Liver (tissue), 8 donors: ENCODE measurements at regions not wholly inside any gene's neighbourhood (a gene's known extent, or its start where the extent isn't known, plus 50 kb on each side); places are given as distances from the start of the nearest gene placed in this dataset.

ENCODE experiments used
- DNase-seq: peaks from one replicate; pipeline ENCODE4 v3.0.0-alpha.2; 2017; ENCODE audit warnings: low spot score
- H3K27ac ChIP-seq, 2 donors: one replicate each; pipeline ENCODE4 v1.7.0; 2013; ENCODE audit warnings: inconsistent platforms in 2 of 2, low read length in 2 of 2, control low read depth in 1 of 2, low read depth in 1 of 2, mild to moderate bottlenecking in 1 of 2
- H3K27me3 ChIP-seq, 4 donors: one replicate each; pipeline versions ENCODE4 v1.6.1 to v1.7.0; 2013; ENCODE audit warnings: low read length in 3 of 4, inconsistent platforms in 1 of 4, mild to moderate bottlenecking in 1 of 4, moderate library complexity in 1 of 4; ENCODE audit not compliant: control insufficient read depth in 4 of 4, insufficient read depth in 4 of 4
- H3K36me3 ChIP-seq, 4 donors: one replicate each; pipeline versions ENCODE4 v1.6.1 to v1.7.0; 2013; ENCODE audit warnings: low read length in 3 of 4, mild to moderate bottlenecking in 3 of 4, low read depth in 1 of 4, moderate library complexity in 1 of 4; ENCODE audit not compliant: control insufficient read depth in 4 of 4, insufficient read depth in 3 of 4
- H3K4me1 ChIP-seq, 4 donors: one replicate each; pipeline versions ENCODE4 v1.6.1 to v1.7.0; 2013; ENCODE audit warnings: low read length in 3 of 4, mild to moderate bottlenecking in 3 of 4, moderate library complexity in 1 of 4; ENCODE audit not compliant: control insufficient read depth in 4 of 4, insufficient read depth in 4 of 4
- H3K4me3 ChIP-seq, 3 donors: one replicate each; pipeline versions ENCODE4 v1.6.1 to v1.7.0; 2013; ENCODE audit warnings: low read length in 3 of 3, control low read depth in 1 of 3, low read depth in 1 of 3, mild to moderate bottlenecking in 1 of 3
- H3K9ac ChIP-seq, 2 donors: one replicate each; pipeline ENCODE4 v1.7.0; 2013; ENCODE audit warnings: low read length in 2 of 2, mild to moderate bottlenecking in 2 of 2, moderate library complexity in 2 of 2, control low read depth in 1 of 2, low read depth in 1 of 2
- H3K9me3 ChIP-seq, 4 donors: one replicate each; pipeline versions ENCODE4 v1.6.1 to v1.7.0; 2013; ENCODE audit warnings: low read length in 3 of 4; ENCODE audit not compliant: control insufficient read depth in 4 of 4
- ATF3 ChIP-seq: IDR thresholded peaks from 2 replicates; pipeline ENCODE4 v1.6.1; 2016; ENCODE audit warnings: antibody characterized with exemption
- CTCF ChIP-seq: fragments of 150-350 bp; IDR thresholded peaks from 2 replicates; pipeline ENCODE4 v1.5.1; 2017; ENCODE audit warnings: improper control_type of control experiment, low read depth, low read length; ENCODE audit not compliant: missing input control
- EGR1 ChIP-seq, 2 donors: IDR thresholded peaks; 2 replicates each; pipeline ENCODE4 v1.6.1; 2016 to 2018; ENCODE audit warnings: antibody characterized with exemption in 2 of 2, low read depth in 2 of 2
- FOXA1 ChIP-seq: IDR thresholded peaks from 2 replicates; pipeline ENCODE4 v1.6.1; 2016; ENCODE audit warnings: antibody characterized with exemption
- FOXA2 ChIP-seq: IDR thresholded peaks from 2 replicates; pipeline ENCODE4 v1.6.1; 2016; ENCODE audit warnings: antibody characterized with exemption
- GABPA ChIP-seq, 2 donors: IDR thresholded peaks in 1 of 2; conservative IDR thresholded peaks in 1 of 2; 2 replicates each; pipeline ENCODE4 v1.6.1; 2016; ENCODE audit warnings: antibody characterized with exemption in 2 of 2, mild to moderate bottlenecking in 1 of 2, moderate library complexity in 1 of 2
- HNF4A ChIP-seq, 2 donors: conservative IDR thresholded peaks; 2 replicates each; pipeline ENCODE4 v1.6.1; 2016; ENCODE audit warnings: antibody characterized with exemption in 2 of 2, mild to moderate bottlenecking in 2 of 2
- HNF4G ChIP-seq: IDR thresholded peaks from 2 replicates; pipeline ENCODE4 v1.6.1; 2016; ENCODE audit warnings: antibody characterized with exemption
- JUND ChIP-seq, 2 donors: IDR thresholded peaks; 2 replicates each; pipeline ENCODE4 v1.6.1; 2016; ENCODE audit warnings: antibody characterized with exemption in 2 of 2
- MAX ChIP-seq: IDR thresholded peaks from 2 replicates; pipeline ENCODE4 v1.6.1; 2016; ENCODE audit warnings: antibody characterized with exemption
- NR2F2 ChIP-seq: IDR thresholded peaks from 2 replicates; pipeline ENCODE4 v1.6.1; 2016; ENCODE audit warnings: antibody characterized with exemption
- RAD21 ChIP-seq, 2 donors: IDR thresholded peaks; 2 replicates each; pipeline ENCODE4 v1.6.1; 2016; ENCODE audit warnings: antibody characterized with exemption in 2 of 2, mild to moderate bottlenecking in 2 of 2
- REST ChIP-seq: IDR thresholded peaks from 2 replicates; pipeline ENCODE4 v1.6.1; 2016; ENCODE audit warnings: antibody characterized with exemption, mild to moderate bottlenecking
- RXRA ChIP-seq, 2 donors: IDR thresholded peaks; 2 replicates each; pipeline ENCODE4 v1.6.1; 2017 to 2018; ENCODE audit warnings: antibody characterized with exemption in 2 of 2, mild to moderate bottlenecking in 1 of 2
- TAF1 ChIP-seq: conservative IDR thresholded peaks from 2 replicates; pipeline ENCODE4 v1.6.1; 2016; ENCODE audit warnings: antibody characterized with exemption, mild to moderate bottlenecking
- YY1 ChIP-seq: IDR thresholded peaks from 2 replicates; pipeline ENCODE4 v1.6.1; 2016; ENCODE audit warnings: antibody characterized with exemption, mild to moderate bottlenecking
- ZBTB33 ChIP-seq: IDR thresholded peaks from 2 replicates; pipeline ENCODE4 v1.6.1; 2016; ENCODE audit warnings: antibody characterized with exemption
- WGBS: extraction: QIAGEN DNeasy Blood & Tissue Kit; methylation state at CpG from one replicate; pipeline ENCODE4 v1.1.7; 2013; 5-methylcytosine and 5-hydroxymethylcytosine counted together
- donor health status: healthy.
- donor health status: healthy.
- donor health status: healthy.
- donor health status: healthy.
- donor health status: healthy.

GRCh38 chr6:86756640-86757229 lies 180.6 kb upstream of the HTR1E start:
- no peaks in the 10 kb centered on the region for H3K36me3 ChIP-seq
- no peak for DNase-seq
- peaks cover 0 to 6% (median 1%) of the 10 kb centered on the region in 4 donors for H3K9me3 ChIP-seq
- H3K9ac ChIP-seq, result no peak overlapping the region
- TF ChIP-seq NR2F2, result no peak
- no peaks in the 10 kb centered on the region for H3K27me3 ChIP-seq
- H3K4me3 ChIP-seq, result no peak overlapping the region
- no peaks in the 10 kb centered on the region for H3K4me1 ChIP-seq
- WGBS, result 59% methylated on average over 1 of the region's 1 CpG
- no peak overlapping the region for H3K27ac ChIP-seq

- H3K9ac ChIP-seq, result no peak overlapping the region
- 4% methylated on average over 1 of the region's 1 CpG for WGBS
- no peaks in the 10 kb centered on the region for H3K36me3 ChIP-seq
- no peak overlapping the region for H3K4me3 ChIP-seq
- TF ChIP-seq JUND (IDR thresholded peaks at IDR 0.05) (no peak), ZBTB33 (no peak), EGR1 (IDR thresholded peaks at IDR 0.05; ENCODE audit: low read depth in 2 of 2) (no peak), FOXA1 (no peak), GABPA (IDR thresholded peaks at IDR 0.05 in 1 of 2, conservative IDR thresholded peaks at IDR 0.05 in 1 of 2) (no peak), REST (no peak), RXRA (IDR thresholded peaks at IDR 0.05) (no peak), HNF4A (conservative IDR thresholded peaks at IDR 0.05) (no peak), YY1 (no peak), HNF4G (no peak), ATF3 (no peak), CTCF (no peak), TAF1 (no peak), RAD21 (IDR thresholded peaks at IDR 0.05) (no peak), FOXA2 (no peak), NR2F2 (no peak), MAX (no peak)
- no peak for DNase-seq
- H3K27me3 ChIP-seq, result no peaks in the 10 kb centered on the region
- H3K4me1 ChIP-seq, result no peaks in the 10 kb centered on the region
- peaks cover 0 to 3% (median 0%) of the 10 kb centered on the region in 4 donors for H3K9me3 ChIP-seq
- no peak overlapping the region for H3K27ac ChIP-seq
Measured at GRCh38 chr6:86744048-86744447, 193.3 kb upstream of the HTR1E start.
